BJ (cell line): ENCODE measurements at regions not wholly inside any gene's neighbourhood (a gene's known extent, or its start where the extent isn't known, plus 50 kb on each side); places are given as distances from the start of the nearest gene placed in this dataset.

Source experiments
- CTCF ChIA-PET: fragments of 350-600 bp; formaldehyde crosslinking; extraction: SDS; loops from one replicate; lab custom pipeline; 2021; ENCODE audit warnings: antibody characterized with exemption, inconsistent platforms; lab: Yijun Ruan, JAX
- POLR2A ChIA-PET: fragments of 300-600 bp; sonication (Branson Sonifier 250); formaldehyde crosslinking; extraction: SDS; loops from one replicate; lab custom pipeline; 2021; ENCODE audit warnings: antibody characterized with exemption; lab: Charles Lee
- DNase-seq: peaks from one replicate; pipeline ENCODE4 v3.0.0-alpha.2; 2011; ENCODE audit warnings: low read depth
- H3K27me3 ChIP-seq: 2 replicates; pipeline ENCODE4 v1.6.0; 2011; ENCODE audit warnings: low read length; ENCODE audit not compliant: control insufficient read depth, insufficient read depth
- H3K36me3 ChIP-seq: 2 replicates; pipeline ENCODE4 v1.5.1; 2011; ENCODE audit warnings: low read length; ENCODE audit not compliant: control insufficient read depth, insufficient read depth
- H3K4me3 ChIP-seq: 2 replicates; pipeline ENCODE4 v1.5.1; 2011; ENCODE audit warnings: low read depth, mild to moderate bottlenecking, control low read depth, low read length
- TF ChIP-seq, protein P1 (sequence below): IDR thresholded peaks from 2 replicates; pipeline ENCODE4 v1.5.1; 2011; ENCODE audit warnings: low read depth, mild to moderate bottlenecking, control low read depth, inconsistent platforms, low read length, moderate library complexity; ENCODE audit not compliant: insufficient read depth

DNA sequence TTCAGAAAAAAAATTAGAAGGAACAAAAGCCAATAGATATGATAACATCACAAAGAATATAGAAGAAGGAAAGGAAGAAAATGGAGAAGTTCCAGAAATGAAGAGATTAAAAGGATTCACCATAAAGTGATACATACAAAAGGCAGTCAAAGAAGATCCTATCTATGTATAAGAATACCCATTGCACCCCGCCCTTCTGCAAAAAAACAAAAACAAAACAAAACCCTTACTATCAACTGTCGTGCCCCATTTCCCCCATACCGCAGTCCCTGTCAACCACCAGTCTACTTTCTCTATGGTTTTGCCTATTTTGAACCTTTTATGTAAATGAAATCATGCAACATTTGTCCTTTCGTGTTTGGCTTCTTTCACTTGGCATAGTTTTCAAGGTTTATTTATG lies 385.6 kb downstream of the PRDM5 start:
- H3K36me3 ChIP-seq = no peaks in the 10 kb centered on the region
- H3K27me3 ChIP-seq = no peaks in the 10 kb centered on the region
- ChIA-PET CTCF (no interaction called here), POLR2A (no interaction called here)
- TF ChIP-seq, protein P1, sequence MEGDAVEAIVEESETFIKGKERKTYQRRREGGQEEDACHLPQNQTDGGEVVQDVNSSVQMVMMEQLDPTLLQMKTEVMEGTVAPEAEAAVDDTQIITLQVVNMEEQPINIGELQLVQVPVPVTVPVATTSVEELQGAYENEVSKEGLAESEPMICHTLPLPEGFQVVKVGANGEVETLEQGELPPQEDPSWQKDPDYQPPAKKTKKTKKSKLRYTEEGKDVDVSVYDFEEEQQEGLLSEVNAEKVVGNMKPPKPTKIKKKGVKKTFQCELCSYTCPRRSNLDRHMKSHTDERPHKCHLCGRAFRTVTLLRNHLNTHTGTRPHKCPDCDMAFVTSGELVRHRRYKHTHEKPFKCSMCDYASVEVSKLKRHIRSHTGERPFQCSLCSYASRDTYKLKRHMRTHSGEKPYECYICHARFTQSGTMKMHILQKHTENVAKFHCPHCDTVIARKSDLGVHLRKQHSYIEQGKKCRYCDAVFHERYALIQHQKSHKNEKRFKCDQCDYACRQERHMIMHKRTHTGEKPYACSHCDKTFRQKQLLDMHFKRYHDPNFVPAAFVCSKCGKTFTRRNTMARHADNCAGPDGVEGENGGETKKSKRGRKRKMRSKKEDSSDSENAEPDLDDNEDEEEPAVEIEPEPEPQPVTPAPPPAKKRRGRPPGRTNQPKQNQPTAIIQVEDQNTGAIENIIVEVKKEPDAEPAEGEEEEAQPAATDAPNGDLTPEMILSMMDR = no peak
- no peak for DNase-seq
- no peak overlapping the region for H3K4me3 ChIP-seq

DNA sequence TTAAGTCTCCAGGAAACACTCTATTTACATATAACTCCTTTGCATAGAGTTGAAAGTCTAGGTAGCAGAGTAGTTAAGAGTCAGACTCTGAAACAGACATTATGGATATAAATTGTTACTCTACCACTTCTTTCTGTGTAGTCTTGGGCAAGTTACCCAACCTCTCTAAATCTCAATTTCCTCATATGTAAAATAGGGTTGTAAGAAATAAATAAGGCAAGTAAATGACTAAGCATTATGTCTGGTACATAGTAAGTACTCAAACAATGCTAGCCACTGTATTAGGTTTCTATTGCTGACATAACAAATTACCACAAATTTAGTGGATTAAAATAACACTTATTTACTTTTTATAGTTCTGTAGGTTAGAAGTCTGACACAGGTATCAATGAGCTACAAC lies 394.1 kb downstream of the PRDM5 start:
- ChIA-PET POLR2A (no interaction called here), CTCF (no interaction called here)
- DNase-seq = no peak
- Histone ChIP-seq H3K36me3 (no peaks in the 10 kb centered on the region), H3K27me3 (no peaks in the 10 kb centered on the region), H3K4me3 (no peak overlapping the region)
- TF ChIP-seq, protein P1 = no peak

DNA sequence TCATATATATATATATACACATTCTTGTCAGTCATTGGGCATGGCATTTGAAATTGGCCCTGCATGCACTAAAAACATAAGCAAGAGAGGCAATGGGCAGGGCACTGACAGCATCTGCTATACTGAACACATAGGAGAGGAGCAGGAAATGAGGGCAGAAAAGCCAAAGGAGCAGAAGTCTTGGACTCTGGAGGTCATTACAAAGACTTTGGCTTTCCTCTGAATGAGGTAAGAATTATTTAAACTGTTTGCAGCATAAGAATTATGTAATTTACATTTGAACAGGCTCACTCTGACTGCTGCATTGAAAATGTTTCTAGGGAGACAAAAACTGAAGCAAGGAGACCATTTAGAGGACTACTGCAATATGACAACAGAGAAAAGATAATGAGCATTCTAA lies 396.5 kb downstream of the PRDM5 start:
- TF ChIP-seq, protein P1 = no peak
- no peaks in the 10 kb centered on the region for H3K36me3 ChIP-seq
- H3K27me3 ChIP-seq = no peaks in the 10 kb centered on the region
- DNase-seq = no peak
- CTCF ChIA-PET = no interaction called here
- no peak overlapping the region for H3K4me3 ChIP-seq
- POLR2A ChIA-PET = no interaction called here

DNA sequence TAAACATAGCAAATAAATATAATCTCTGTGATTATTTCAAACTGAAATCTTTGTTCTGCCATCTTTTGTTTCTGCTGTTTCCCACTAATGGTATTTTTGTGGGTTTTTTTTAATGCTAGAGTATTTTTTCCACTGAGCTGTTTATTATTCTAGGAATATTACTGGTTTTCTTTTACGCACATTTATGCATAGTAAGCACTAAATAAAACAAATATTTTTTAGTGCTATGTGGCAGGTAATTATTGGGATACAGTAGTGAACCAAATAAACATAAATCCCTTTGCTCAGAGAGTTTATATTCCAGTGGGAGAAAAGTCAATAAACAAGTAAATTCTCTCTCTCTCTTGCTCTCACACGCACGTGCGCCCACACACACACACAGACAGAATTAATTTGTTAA lies 397.4 kb downstream of the PRDM5 start:
- Histone ChIP-seq H3K4me3 (no peak overlapping the region), H3K36me3 (no peaks in the 10 kb centered on the region), H3K27me3 (no peaks in the 10 kb centered on the region)
- ChIA-PET POLR2A (interaction anchor here (0.6 kb wide), 1 partner anchor 608 kb away, joined by 3 read pairs; no protein-coding TSS in a partner anchor), CTCF (interaction anchor here (0.9 kb wide), 1 partner anchor 13 kb away, joined by 3 read pairs; no protein-coding TSS in a partner anchor)
- no peak for DNase-seq
- TF ChIP-seq, protein P1 = no peak

DNA sequence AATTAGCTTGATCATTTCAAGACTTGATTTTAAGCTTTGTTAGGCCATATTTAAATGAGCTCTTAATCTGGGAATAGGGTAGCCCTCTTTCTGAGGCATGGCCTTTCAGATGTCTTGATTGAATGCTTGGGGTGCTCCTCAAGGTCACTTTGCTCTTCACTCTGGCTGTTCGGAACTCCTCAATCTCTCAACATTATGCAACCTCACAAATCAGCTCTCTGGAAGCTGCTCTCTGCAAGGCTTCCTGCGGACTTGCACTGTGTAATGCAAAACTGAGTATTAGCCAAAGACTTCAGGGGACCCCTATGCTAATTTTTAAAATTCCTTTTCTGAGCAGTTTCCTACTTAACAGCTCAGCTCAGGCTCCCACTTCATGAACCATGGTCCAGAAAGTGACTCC lies 398.3 kb downstream of the PRDM5 start:
- Histone ChIP-seq H3K27me3 (no peaks in the 10 kb centered on the region), H3K4me3 (no peak overlapping the region), H3K36me3 (no peaks in the 10 kb centered on the region)
- ChIA-PET POLR2A (no interaction called here), CTCF (interaction anchor here (0.9 kb wide), 1 partner anchor 12 kb away, joined by 3 read pairs; no protein-coding TSS in a partner anchor)
- TF ChIP-seq, protein P1 = no peak
- no peak for DNase-seq
